Medulla oblongata (tissue), 1 donor: ENCODE measurements at regions not wholly inside any gene's neighbourhood (a gene's known extent, or its start where the extent isn't known, plus 50 kb on each side); places are given as distances from the start of the nearest gene placed in this dataset.

Experiments
- DNase-seq: peaks from one replicate; pipeline ENCODE4 v3.0.0-alpha.2; 2015; ENCODE audit errors: extremely low spot score

GRCh38 chr4:96097693-96098092, 257.8 kb downstream of the PDHA2 start:
- no peak for DNase-seq

- no peak for DNase-seq
Measured at GRCh38 chr4:96099031-96099430, 259.1 kb downstream of the PDHA2 start.

- no peak for DNase-seq
Measured at GRCh38 chr4:96102541-96103026, 262.7 kb downstream of the PDHA2 start.

- no peak for DNase-seq
Measured at GRCh38 chr4:96103086-96103485, 263.2 kb downstream of the PDHA2 start.

GRCh38 chr4:96108146-96108545, 268.3 kb downstream of the PDHA2 start:
- DNase-seq = no peak

- DNase-seq = no peak
Measured at GRCh38 chr4:96112631-96113030, 272.7 kb downstream of the PDHA2 start.

GRCh38 chr4:96120206-96120605, 280.3 kb downstream of the PDHA2 start:
- no peak for DNase-seq

GRCh38 chr4:96126227-96126626, 286.3 kb downstream of the PDHA2 start:
- DNase-seq = no peak

GRCh38 chr4:96131186-96131585, 291.3 kb downstream of the PDHA2 start:
- no peak for DNase-seq

GRCh38 chr4:96134806-96135205, 294.9 kb downstream of the PDHA2 start:
- DNase-seq = no peak

GRCh38 chr4:96136056-96136455, 296.2 kb downstream of the PDHA2 start:
- no peak for DNase-seq

GRCh38 chr4:96139251-96139929, 299.5 kb downstream of the PDHA2 start:
- DNase-seq = no peak

GRCh38 chr4:96145601-96146000, 305.7 kb downstream of the PDHA2 start:
- DNase-seq = no peak

GRCh38 chr4:96146686-96147085, 306.8 kb downstream of the PDHA2 start:
- no peak for DNase-seq

GRCh38 chr4:96149894-96150293, 310.0 kb downstream of the PDHA2 start:
- no peak for DNase-seq

GRCh38 chr4:96150466-96150865, 310.6 kb downstream of the PDHA2 start:
- no peak for DNase-seq

- DNase-seq = no peak
Measured at GRCh38 chr4:96152824-96153223, 312.9 kb downstream of the PDHA2 start.

GRCh38 chr4:96154676-96155075, 314.8 kb downstream of the PDHA2 start:
- no peak for DNase-seq

- no peak for DNase-seq
Measured at GRCh38 chr4:96162636-96163035, 322.7 kb downstream of the PDHA2 start.

GRCh38 chr4:96164814-96165351, 325.0 kb downstream of the PDHA2 start:
- DNase-seq = no peak

GRCh38 chr4:96166806-96167205, 326.9 kb downstream of the PDHA2 start:
- DNase-seq = no peak

- no peak for DNase-seq
Measured at GRCh38 chr4:96170198-96170597, 330.3 kb downstream of the PDHA2 start.

- DNase-seq = no peak
Measured at GRCh38 chr4:96173756-96174155, 333.9 kb downstream of the PDHA2 start.

- DNase-seq = no peak
Measured at GRCh38 chr4:96175871-96176270, 336.0 kb downstream of the PDHA2 start.
